ENCODE measurements at regions not wholly inside any gene's neighbourhood (a gene's known extent, or its start where the extent isn't known, plus 50 kb on each side); places are given as distances from the start of the nearest gene placed in this dataset.

DNA sequence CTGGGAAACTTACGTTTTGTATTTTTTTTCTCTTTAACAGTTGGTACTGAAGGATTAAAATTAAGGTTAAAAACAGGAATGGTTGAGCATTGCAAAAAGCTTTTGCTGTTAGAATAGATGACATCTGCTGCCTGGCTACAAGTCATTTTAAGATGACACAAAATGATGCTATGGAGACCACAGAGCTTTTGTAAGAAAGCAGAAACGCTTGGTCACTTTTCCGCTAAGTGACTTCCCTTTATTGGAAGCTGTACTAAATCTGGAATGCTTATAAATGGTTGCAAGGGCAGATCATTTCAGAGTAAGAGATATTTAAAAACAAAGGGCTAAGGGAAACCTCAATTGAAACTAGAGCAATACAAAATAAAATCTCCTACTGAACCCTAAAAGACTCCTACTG lies 544.0 kb downstream of the STK39 start (continued):
- TF ChIP-seq TEAD4 (IDR thresholded peaks at IDR 0.05; ENCODE audit: borderline replicate concordance, insufficient read depth), result no peak

- Histone ChIP-seq H4K20me1 (ENCODE audit: insufficient read depth) (no peaks in the 10 kb centered on the region), H3K4me2 (no peak overlapping the region), H3K27ac (ENCODE audit: low read depth in 2 of 2, low read length in 1 of 2) (no peak overlapping the region), H3K4me3 (ENCODE audit: low read depth in 2 of 2, low read length in 1 of 2) (no peak overlapping the region), H3K36me3 (replicated peaks in 1 of 2; ENCODE audit: control insufficient read depth in 1 of 2, insufficient read depth in 2 of 2, low read length in 1 of 2) (no peaks in the 10 kb centered on the region), H3K4me1 (ENCODE audit: control insufficient read depth in 1 of 2, insufficient read depth in 2 of 2, low read depth in 1 of 2, low read length in 1 of 2) (no peaks in the 10 kb centered on the region), H2AFZ (ENCODE audit: low read depth) (no peak overlapping the region), H3K9me3 (no peaks in the 10 kb centered on the region), H3K9me2 (no peaks in the 10 kb centered on the region), H3K79me2 (ENCODE audit: insufficient read depth) (no peaks in the 10 kb centered on the region), H3F3A (replicated peaks; ENCODE audit: insufficient read depth) (no peaks in the 10 kb centered on the region), H3K9ac (no peak overlapping the region), H3K27me3 (ENCODE audit: insufficient read depth) (no peaks in the 10 kb centered on the region)
- DNase-seq, result no peak
- TF ChIP-seq RCOR1 (IDR thresholded peaks at IDR 0.05; ENCODE audit: low read length), result no peak
- TF ChIP-seq RFX5 (IDR thresholded peaks at IDR 0.05; ENCODE audit: low read length), result no peak
- no peak for TF ChIP-seq SIN3A (IDR thresholded peaks at IDR 0.05; ENCODE audit: borderline replicate concordance, low read depth, low read length)
- TF ChIP-seq RAD21 (IDR thresholded peaks at IDR 0.05; ENCODE audit: low read length), result no peak
- no peak for TF ChIP-seq CTCF (IDR thresholded peaks at IDR 0.05)
- TF ChIP-seq, protein P1, sequence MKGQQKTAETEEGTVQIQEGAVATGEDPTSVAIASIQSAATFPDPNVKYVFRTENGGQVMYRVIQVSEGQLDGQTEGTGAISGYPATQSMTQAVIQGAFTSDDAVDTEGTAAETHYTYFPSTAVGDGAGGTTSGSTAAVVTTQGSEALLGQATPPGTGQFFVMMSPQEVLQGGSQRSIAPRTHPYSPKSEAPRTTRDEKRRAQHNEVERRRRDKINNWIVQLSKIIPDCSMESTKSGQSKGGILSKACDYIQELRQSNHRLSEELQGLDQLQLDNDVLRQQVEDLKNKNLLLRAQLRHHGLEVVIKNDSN (IDR thresholded peaks at IDR 0.05; ENCODE audit: borderline replicate concordance, low read depth), result no peak
- TF ChIP-seq NFIC (IDR thresholded peaks at IDR 0.05; ENCODE audit: borderline replicate concordance), result no peak
- no peak for TF ChIP-seq SMC3 (IDR thresholded peaks at IDR 0.05; ENCODE audit: low read depth, low read length)
- TF ChIP-seq GATA2 (CRISPR knock-in tag; IDR thresholded peaks at IDR 0.05), result no peak
- TF ChIP-seq, protein P2, sequence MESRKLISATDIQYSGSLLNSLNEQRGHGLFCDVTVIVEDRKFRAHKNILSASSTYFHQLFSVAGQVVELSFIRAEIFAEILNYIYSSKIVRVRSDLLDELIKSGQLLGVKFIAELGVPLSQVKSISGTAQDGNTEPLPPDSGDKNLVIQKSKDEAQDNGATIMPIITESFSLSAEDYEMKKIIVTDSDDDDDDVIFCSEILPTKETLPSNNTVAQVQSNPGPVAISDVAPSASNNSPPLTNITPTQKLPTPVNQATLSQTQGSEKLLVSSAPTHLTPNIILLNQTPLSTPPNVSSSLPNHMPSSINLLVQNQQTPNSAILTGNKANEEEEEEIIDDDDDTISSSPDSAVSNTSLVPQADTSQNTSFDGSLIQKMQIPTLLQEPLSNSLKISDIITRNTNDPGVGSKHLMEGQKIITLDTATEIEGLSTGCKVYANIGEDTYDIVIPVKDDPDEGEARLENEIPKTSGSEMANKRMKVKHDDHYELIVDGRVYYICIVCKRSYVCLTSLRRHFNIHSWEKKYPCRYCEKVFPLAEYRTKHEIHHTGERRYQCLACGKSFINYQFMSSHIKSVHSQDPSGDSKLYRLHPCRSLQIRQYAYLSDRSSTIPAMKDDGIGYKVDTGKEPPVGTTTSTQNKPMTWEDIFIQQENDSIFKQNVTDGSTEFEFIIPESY (IDR thresholded peaks at IDR 0.05; ENCODE audit: borderline replicate concordance, low read depth), result no peak
- TF ChIP-seq TEAD4 (IDR thresholded peaks at IDR 0.05; ENCODE audit: borderline replicate concordance, insufficient read depth), result no peak
- no peak for TF ChIP-seq FOXJ3 (CRISPR knock-in tag; IDR thresholded peaks at IDR 0.05)
- TF ChIP-seq EP300 (IDR thresholded peaks at IDR 0.05; ENCODE audit: borderline replicate concordance in 1 of 2, low read depth in 1 of 2, low read length in 1 of 2), result no peak
- whole genome bisulfite sequencing (ENCODE audit: low lambda C conversion rate), result 54% methylated on average over 1 of the region's 1 CpG
- CTCF ChIA-PET, result no interaction called here
- POLR2A ChIA-PET, result no interaction called here
These were observed 545.2 kb downstream of the STK39 start for GRCh38 chr2:167702227-167702626.

All from SK-N-SH (cell line).